ENCODE measurements at regions not wholly inside any gene's neighbourhood (a gene's known extent, or its start where the extent isn't known, plus 50 kb on each side); places are given as distances from the start of the nearest gene placed in this dataset.

- Histone ChIP-seq H3K36me3 (ENCODE audit: control insufficient read depth in 5 of 5, insufficient read depth in 5 of 5, low read length in 5 of 5) (no peaks in the 10 kb centered on the region), H3K27me3 (ENCODE audit: control insufficient read depth in 5 of 5, insufficient read depth in 4 of 5, low read length in 5 of 5) (peaks cover 0 to 2% (median 0%) of the 10 kb centered on the region in 5 donors), H3K9ac (ENCODE audit: low read length in 5 of 5) (no peak overlapping the region), H3K4me3 (ENCODE audit: low read depth in 1 of 5, low read length in 5 of 5) (no peak overlapping the region), H3K4me1 (ENCODE audit: control insufficient read depth in 5 of 5, insufficient read depth in 5 of 5, low read length in 5 of 5) (no peaks in the 10 kb centered on the region), H3K27ac (ENCODE audit: low read depth, low read length) (no peak overlapping the region), H3K9me3 (ENCODE audit: control insufficient read depth in 5 of 5, low read length in 5 of 5) (no peaks in the 10 kb centered on the region)
These were observed 1045.9 kb downstream of the VRK1 start for GRCh38 chr14:97843066-97843465.

DNA sequence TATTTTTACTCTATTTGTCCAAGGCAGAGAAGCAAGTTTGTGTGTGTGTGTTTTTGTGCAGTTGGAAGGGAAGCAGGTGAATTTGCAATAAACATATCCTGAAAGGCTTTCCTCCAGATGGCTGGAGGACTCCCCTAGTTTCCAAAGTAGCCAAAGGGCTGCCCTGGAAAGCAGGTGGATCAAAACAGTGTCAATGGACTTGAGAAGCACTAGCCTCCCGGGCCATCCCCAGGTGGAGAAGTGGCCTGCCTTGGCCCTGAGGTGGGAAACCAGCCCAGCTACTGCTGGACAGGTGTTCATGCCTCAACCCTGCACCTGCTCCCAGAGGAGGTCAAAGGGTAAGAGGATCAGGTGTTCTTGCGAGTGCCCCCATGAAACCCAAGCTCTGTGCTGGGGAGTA, 1046.9 kb downstream of the VRK1 start:
- Histone ChIP-seq H3K9ac (ENCODE audit: low read length in 5 of 5) (no peak overlapping the region), H3K4me1 (ENCODE audit: control insufficient read depth in 5 of 5, insufficient read depth in 5 of 5, low read length in 5 of 5) (no peaks in the 10 kb centered on the region), H3K27ac (ENCODE audit: low read depth, low read length) (no peak overlapping the region), H3K4me3 (ENCODE audit: low read depth in 1 of 5, low read length in 5 of 5) (no peak overlapping the region), H3K27me3 (ENCODE audit: control insufficient read depth in 5 of 5, insufficient read depth in 4 of 5, low read length in 5 of 5) (peaks cover 0 to 2% (median 0%) of the 10 kb centered on the region in 5 donors), H3K9me3 (ENCODE audit: control insufficient read depth in 5 of 5, low read length in 5 of 5) (no peaks in the 10 kb centered on the region), H3K36me3 (ENCODE audit: control insufficient read depth in 5 of 5, insufficient read depth in 5 of 5, low read length in 5 of 5) (no peaks in the 10 kb centered on the region)

GRCh38 chr14:97846156-97846555, 1049.0 kb downstream of the VRK1 start:
- Histone ChIP-seq H3K27me3 (ENCODE audit: control insufficient read depth in 5 of 5, insufficient read depth in 4 of 5, low read length in 5 of 5) (peaks cover 0 to 2% (median 0%) of the 10 kb centered on the region in 5 donors), H3K4me1 (ENCODE audit: control insufficient read depth in 5 of 5, insufficient read depth in 5 of 5, low read length in 5 of 5) (peaks cover 0 to 17% (median 11%) of the 10 kb centered on the region in 5 donors)

DNA sequence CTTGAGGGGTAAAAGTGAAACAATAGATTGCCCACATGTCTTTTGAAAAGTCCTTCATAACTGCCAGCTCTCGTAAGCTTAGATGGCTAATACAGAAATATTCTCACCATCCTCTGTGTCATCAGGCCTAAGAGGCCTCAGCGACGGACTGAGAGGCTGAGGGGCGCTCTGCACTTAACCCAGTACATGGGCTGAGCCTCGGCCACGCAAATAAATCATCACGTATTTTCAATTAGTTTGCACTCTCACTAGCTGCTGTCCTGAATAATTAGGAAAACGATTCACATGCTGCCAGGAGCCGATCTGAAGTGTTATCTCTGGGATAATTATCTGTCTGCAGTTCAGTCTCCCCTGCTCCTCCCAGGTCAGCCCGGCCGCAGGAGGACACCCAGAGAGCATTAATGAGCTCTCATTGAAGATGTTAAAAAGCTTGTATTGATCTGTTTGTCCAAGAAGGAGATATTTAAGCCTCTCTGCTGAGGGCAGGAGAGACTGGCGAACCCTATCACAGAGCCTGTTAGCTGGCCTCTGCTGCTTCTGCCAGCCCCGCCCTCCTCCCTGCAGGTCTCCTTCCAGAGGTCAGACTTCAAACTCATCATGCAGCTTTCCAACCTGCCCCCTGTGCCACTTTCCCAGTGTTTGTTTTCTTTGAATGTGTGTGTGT, 1051.3 kb downstream of the VRK1 start:
- H3K27ac ChIP-seq (ENCODE audit: low read depth, low read length), result no peak overlapping the region
- peaks cover 0 to 2% (median 0%) of the 10 kb centered on the region in 5 donors for H3K27me3 ChIP-seq (ENCODE audit: control insufficient read depth in 5 of 5, insufficient read depth in 4 of 5, low read length in 5 of 5)
- no peaks in the 10 kb centered on the region for H3K36me3 ChIP-seq (ENCODE audit: control insufficient read depth in 5 of 5, insufficient read depth in 5 of 5, low read length in 5 of 5)
- H3K9me3 ChIP-seq (ENCODE audit: control insufficient read depth in 5 of 5, low read length in 5 of 5), result no peaks in the 10 kb centered on the region
- no peak overlapping the region for H3K9ac ChIP-seq (ENCODE audit: low read length in 5 of 5)
- H3K4me3 ChIP-seq (ENCODE audit: low read depth in 1 of 5, low read length in 5 of 5), result no peak overlapping the region
- H3K4me1 ChIP-seq (ENCODE audit: control insufficient read depth in 5 of 5, insufficient read depth in 5 of 5, low read length in 5 of 5), result peaks cover 0 to 19% (median 11%) of the 10 kb centered on the region in 5 donors

More at GRCh38 chr14:97846156-97846555, 1049.0 kb downstream of the VRK1 start:
- no peak overlapping the region for H3K27ac ChIP-seq (ENCODE audit: low read depth, low read length)
- H3K36me3 ChIP-seq (ENCODE audit: control insufficient read depth in 5 of 5, insufficient read depth in 5 of 5, low read length in 5 of 5), result no peaks in the 10 kb centered on the region
- no peaks in the 10 kb centered on the region for H3K9me3 ChIP-seq (ENCODE audit: control insufficient read depth in 5 of 5, low read length in 5 of 5)
- no peak overlapping the region for H3K4me3 ChIP-seq (ENCODE audit: low read depth in 1 of 5, low read length in 5 of 5)
- H3K9ac ChIP-seq (ENCODE audit: low read length in 5 of 5), result no peak overlapping the region

DNA sequence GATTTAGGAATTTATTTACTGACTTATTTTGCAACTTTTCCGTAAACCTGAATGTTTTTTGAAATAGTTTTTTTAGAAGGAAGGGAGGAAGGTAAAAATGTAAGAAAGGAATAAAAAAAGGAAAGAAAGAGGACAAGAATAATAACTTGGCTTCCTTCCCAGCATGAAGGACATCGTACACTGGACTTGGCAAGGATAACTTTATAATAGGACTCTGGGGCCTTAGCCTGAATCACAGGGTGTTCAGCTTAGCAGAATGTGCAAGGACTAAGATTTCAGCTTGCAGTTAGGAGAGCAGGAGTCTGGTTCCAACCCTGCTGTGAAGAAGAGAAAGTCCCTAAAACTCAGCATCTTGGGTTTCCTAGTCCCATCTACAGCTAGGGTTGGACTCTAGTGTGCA, 1053.3 kb downstream of the VRK1 start:
- Histone ChIP-seq H3K9ac (ENCODE audit: low read length in 5 of 5) (no peak overlapping the region), H3K27ac (ENCODE audit: low read depth, low read length) (no peak overlapping the region), H3K4me3 (ENCODE audit: low read depth in 1 of 5, low read length in 5 of 5) (no peak overlapping the region), H3K36me3 (ENCODE audit: control insufficient read depth in 5 of 5, insufficient read depth in 5 of 5, low read length in 5 of 5) (no peaks in the 10 kb centered on the region), H3K9me3 (ENCODE audit: control insufficient read depth in 5 of 5, low read length in 5 of 5) (no peaks in the 10 kb centered on the region), H3K27me3 (ENCODE audit: control insufficient read depth in 5 of 5, insufficient read depth in 4 of 5, low read length in 5 of 5) (no peaks in the 10 kb centered on the region), H3K4me1 (ENCODE audit: control insufficient read depth in 5 of 5, insufficient read depth in 5 of 5, low read length in 5 of 5) (peaks cover 0 to 19% (median 11%) of the 10 kb centered on the region in 5 donors)

GRCh38 chr14:97850886-97851285, 1053.7 kb downstream of the VRK1 start:
- no peaks in the 10 kb centered on the region for H3K36me3 ChIP-seq (ENCODE audit: control insufficient read depth in 5 of 5, insufficient read depth in 5 of 5, low read length in 5 of 5)
- no peaks in the 10 kb centered on the region for H3K9me3 ChIP-seq (ENCODE audit: control insufficient read depth in 5 of 5, low read length in 5 of 5)
- no peak overlapping the region for H3K4me3 ChIP-seq (ENCODE audit: low read depth in 1 of 5, low read length in 5 of 5)
- H3K4me1 ChIP-seq (ENCODE audit: control insufficient read depth in 5 of 5, insufficient read depth in 5 of 5, low read length in 5 of 5), result peaks cover 0 to 19% (median 11%) of the 10 kb centered on the region in 5 donors
- no peaks in the 10 kb centered on the region for H3K27me3 ChIP-seq (ENCODE audit: control insufficient read depth in 5 of 5, insufficient read depth in 4 of 5, low read length in 5 of 5)
- no peak overlapping the region for H3K27ac ChIP-seq (ENCODE audit: low read depth, low read length)
- no peak overlapping the region for H3K9ac ChIP-seq (ENCODE audit: low read length in 5 of 5)

- no peaks in the 10 kb centered on the region for H3K36me3 ChIP-seq (ENCODE audit: control insufficient read depth in 5 of 5, insufficient read depth in 5 of 5, low read length in 5 of 5)
These were observed 1054.3 kb downstream of the VRK1 start for GRCh38 chr14:97851428-97851995.

GRCh38 chr14:97854918-97855317, 1057.7 kb downstream of the VRK1 start:
- Histone ChIP-seq H3K27me3 (ENCODE audit: control insufficient read depth in 5 of 5, insufficient read depth in 4 of 5, low read length in 5 of 5) (no peaks in the 10 kb centered on the region), H3K9ac (ENCODE audit: low read length in 5 of 5) (no peak overlapping the region), H3K9me3 (ENCODE audit: control insufficient read depth in 5 of 5, low read length in 5 of 5) (no peaks in the 10 kb centered on the region), H3K4me1 (ENCODE audit: control insufficient read depth in 5 of 5, insufficient read depth in 5 of 5, low read length in 5 of 5) (peaks cover 0 to 14% (median 11%) of the 10 kb centered on the region in 5 donors), H3K4me3 (ENCODE audit: low read depth in 1 of 5, low read length in 5 of 5) (no peak overlapping the region), H3K36me3 (ENCODE audit: control insufficient read depth in 5 of 5, insufficient read depth in 5 of 5, low read length in 5 of 5) (no peaks in the 10 kb centered on the region), H3K27ac (ENCODE audit: low read depth, low read length) (no peak overlapping the region)

More at GRCh38 chr14:97851428-97851995, 1054.3 kb downstream of the VRK1 start:
- no peak overlapping the region for H3K9ac ChIP-seq (ENCODE audit: low read length in 5 of 5)
- no peaks in the 10 kb centered on the region for H3K27me3 ChIP-seq (ENCODE audit: control insufficient read depth in 5 of 5, insufficient read depth in 4 of 5, low read length in 5 of 5)
- no peak overlapping the region for H3K27ac ChIP-seq (ENCODE audit: low read depth, low read length)
- no peaks in the 10 kb centered on the region for H3K9me3 ChIP-seq (ENCODE audit: control insufficient read depth in 5 of 5, low read length in 5 of 5)
- H3K4me1 ChIP-seq (ENCODE audit: control insufficient read depth in 5 of 5, insufficient read depth in 5 of 5, low read length in 5 of 5), result peaks cover 0 to 19% (median 11%) of the 10 kb centered on the region in 5 donors
- no peak overlapping the region for H3K4me3 ChIP-seq (ENCODE audit: low read depth in 1 of 5, low read length in 5 of 5)

DNA sequence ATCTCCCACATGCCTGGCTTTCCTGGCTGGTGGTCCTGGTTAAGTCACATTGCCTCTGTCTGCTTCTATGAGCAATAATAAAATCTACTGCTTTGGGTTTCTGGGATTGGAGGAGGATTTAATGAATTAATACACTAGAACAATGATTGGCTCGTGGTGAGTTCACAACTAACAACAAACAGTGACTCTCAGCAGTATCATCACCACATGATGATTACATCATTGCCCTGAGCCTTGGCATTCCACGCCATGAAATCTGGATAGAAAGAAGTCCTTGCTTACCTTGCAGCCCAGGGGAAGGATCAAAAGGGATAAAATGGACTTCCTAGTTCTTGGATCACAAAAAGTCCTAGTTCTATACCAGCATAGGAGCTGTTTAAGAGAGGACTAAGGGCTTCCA, 1069.0 kb downstream of the VRK1 start:
- Histone ChIP-seq H3K9ac (ENCODE audit: low read length in 5 of 5) (no peak overlapping the region), H3K4me1 (ENCODE audit: control insufficient read depth in 5 of 5, insufficient read depth in 5 of 5, low read length in 5 of 5) (no peaks in the 10 kb centered on the region), H3K9me3 (ENCODE audit: control insufficient read depth in 5 of 5, low read length in 5 of 5) (no peaks in the 10 kb centered on the region), H3K27me3 (ENCODE audit: control insufficient read depth in 5 of 5, insufficient read depth in 4 of 5, low read length in 5 of 5) (no peaks in the 10 kb centered on the region), H3K27ac (ENCODE audit: low read depth, low read length) (no peak overlapping the region), H3K36me3 (ENCODE audit: control insufficient read depth in 5 of 5, insufficient read depth in 5 of 5, low read length in 5 of 5) (no peaks in the 10 kb centered on the region), H3K4me3 (ENCODE audit: low read depth in 1 of 5, low read length in 5 of 5) (no peak overlapping the region)

- H3K27me3 ChIP-seq (ENCODE audit: control insufficient read depth in 5 of 5, insufficient read depth in 4 of 5, low read length in 5 of 5), result no peaks in the 10 kb centered on the region
- no peaks in the 10 kb centered on the region for H3K4me1 ChIP-seq (ENCODE audit: control insufficient read depth in 5 of 5, insufficient read depth in 5 of 5, low read length in 5 of 5)
- no peaks in the 10 kb centered on the region for H3K36me3 ChIP-seq (ENCODE audit: control insufficient read depth in 5 of 5, insufficient read depth in 5 of 5, low read length in 5 of 5)
- no peak overlapping the region for H3K4me3 ChIP-seq (ENCODE audit: low read depth in 1 of 5, low read length in 5 of 5)
- H3K9ac ChIP-seq (ENCODE audit: low read length in 5 of 5), result no peak overlapping the region
- no peaks in the 10 kb centered on the region for H3K9me3 ChIP-seq (ENCODE audit: control insufficient read depth in 5 of 5, low read length in 5 of 5)
- H3K27ac ChIP-seq (ENCODE audit: low read depth, low read length), result no peak overlapping the region
These were observed 1069.5 kb downstream of the VRK1 start for GRCh38 chr14:97866664-97867063.

All from subcutaneous abdominal adipose tissue (tissue), 5 donors.